ENCODE measurements at regions not wholly inside any gene's neighbourhood (a gene's known extent, or its start where the extent isn't known, plus 50 kb on each side); places are given as distances from the start of the nearest gene placed in this dataset.
A peak's percentile ranks its signal among the peaks of the same experiment; 100 is the strongest.

DNA sequence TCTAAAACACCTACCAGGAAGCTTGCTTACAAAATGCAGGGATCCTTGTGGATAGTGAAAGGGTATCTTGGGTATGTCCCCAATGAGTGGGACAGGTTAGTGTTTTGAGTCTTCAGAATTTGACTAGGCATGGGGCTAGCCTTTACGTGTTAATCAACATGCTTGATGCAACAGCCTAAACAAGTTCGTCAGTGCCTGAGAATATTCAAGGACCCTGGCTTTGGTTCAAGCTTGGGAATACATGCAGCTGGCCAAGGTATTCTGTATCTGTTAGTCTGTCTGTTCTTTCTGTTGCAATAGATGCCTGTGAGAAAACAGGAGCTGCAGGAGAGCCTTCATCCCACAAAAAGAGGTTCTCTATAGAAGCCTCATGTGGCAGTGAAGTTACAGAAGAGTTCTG lies 149.5 kb downstream of the CCNG2 start:
- Histone ChIP-seq H3K4me1 (ENCODE audit: low read length) (no peaks in the 10 kb centered on the region), H3K79me2 (ENCODE audit: low read length) (no peaks in the 10 kb centered on the region), H3K4me2 (ENCODE audit: low read length) (no peak overlapping the region), H3K27ac (ENCODE audit: low read length) (no peak overlapping the region), H3K36me3 (replicated peaks; ENCODE audit: low read depth, low read length) (no peaks in the 10 kb centered on the region), H2AFZ (ENCODE audit: low read depth, low read length) (no peak overlapping the region), H3K9me3 (ENCODE audit: insufficient read depth, low read length) (no peaks in the 10 kb centered on the region), H3K9ac (ENCODE audit: low read length) (no peak overlapping the region), H4K20me1 (ENCODE audit: insufficient read depth, low read length) (no peaks in the 10 kb centered on the region), H3K4me3 (ENCODE audit: low read length) (no peak overlapping the region), H3K27me3 (ENCODE audit: low read depth, low read length) (peaks cover 7% of the 10 kb centered on the region)
- TF ChIP-seq EZH2phosphoT487 (IDR thresholded peaks at IDR 0.05; ENCODE audit: low read depth), result no peak
- TF ChIP-seq, protein P1, sequence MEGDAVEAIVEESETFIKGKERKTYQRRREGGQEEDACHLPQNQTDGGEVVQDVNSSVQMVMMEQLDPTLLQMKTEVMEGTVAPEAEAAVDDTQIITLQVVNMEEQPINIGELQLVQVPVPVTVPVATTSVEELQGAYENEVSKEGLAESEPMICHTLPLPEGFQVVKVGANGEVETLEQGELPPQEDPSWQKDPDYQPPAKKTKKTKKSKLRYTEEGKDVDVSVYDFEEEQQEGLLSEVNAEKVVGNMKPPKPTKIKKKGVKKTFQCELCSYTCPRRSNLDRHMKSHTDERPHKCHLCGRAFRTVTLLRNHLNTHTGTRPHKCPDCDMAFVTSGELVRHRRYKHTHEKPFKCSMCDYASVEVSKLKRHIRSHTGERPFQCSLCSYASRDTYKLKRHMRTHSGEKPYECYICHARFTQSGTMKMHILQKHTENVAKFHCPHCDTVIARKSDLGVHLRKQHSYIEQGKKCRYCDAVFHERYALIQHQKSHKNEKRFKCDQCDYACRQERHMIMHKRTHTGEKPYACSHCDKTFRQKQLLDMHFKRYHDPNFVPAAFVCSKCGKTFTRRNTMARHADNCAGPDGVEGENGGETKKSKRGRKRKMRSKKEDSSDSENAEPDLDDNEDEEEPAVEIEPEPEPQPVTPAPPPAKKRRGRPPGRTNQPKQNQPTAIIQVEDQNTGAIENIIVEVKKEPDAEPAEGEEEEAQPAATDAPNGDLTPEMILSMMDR (IDR thresholded peaks at IDR 0.05; ENCODE audit: low read depth, low read length), result no peak

- Histone ChIP-seq H3K4me3 (ENCODE audit: low read length) (no peak overlapping the region), H3K27ac (ENCODE audit: low read length) (no peak overlapping the region), H3K36me3 (replicated peaks; ENCODE audit: low read depth, low read length) (no peaks in the 10 kb centered on the region), H3K27me3 (ENCODE audit: low read depth, low read length) (peaks cover 10% of the 10 kb centered on the region), H3K9ac (ENCODE audit: low read length) (no peak overlapping the region), H3K4me1 (ENCODE audit: low read length) (no peaks in the 10 kb centered on the region), H3K4me2 (ENCODE audit: low read length) (no peak overlapping the region), H3K79me2 (ENCODE audit: low read length) (no peaks in the 10 kb centered on the region), H2AFZ (ENCODE audit: low read depth, low read length) (no peak overlapping the region), H4K20me1 (ENCODE audit: insufficient read depth, low read length) (no peaks in the 10 kb centered on the region), H3K9me3 (ENCODE audit: insufficient read depth, low read length) (no peaks in the 10 kb centered on the region)
- no peak for TF ChIP-seq EZH2phosphoT487 (IDR thresholded peaks at IDR 0.05; ENCODE audit: low read depth)
- TF ChIP-seq, protein P1 (IDR thresholded peaks at IDR 0.05; ENCODE audit: low read depth, low read length), result peak; percentile 68
These were observed 151.8 kb downstream of the CCNG2 start for GRCh38 chr4:77308843-77309242.

GRCh38 chr4:77309496-77309895 lies 152.5 kb downstream of the CCNG2 start:
- Histone ChIP-seq H2AFZ (ENCODE audit: low read depth, low read length) (no peak overlapping the region), H3K27me3 (ENCODE audit: low read depth, low read length) (peaks cover 10% of the 10 kb centered on the region), H3K27ac (ENCODE audit: low read length) (no peak overlapping the region), H3K4me3 (ENCODE audit: low read length) (no peak overlapping the region), H3K36me3 (replicated peaks; ENCODE audit: low read depth, low read length) (no peaks in the 10 kb centered on the region), H3K79me2 (ENCODE audit: low read length) (no peaks in the 10 kb centered on the region), H3K4me1 (ENCODE audit: low read length) (no peaks in the 10 kb centered on the region), H3K9me3 (ENCODE audit: insufficient read depth, low read length) (no peaks in the 10 kb centered on the region), H4K20me1 (ENCODE audit: insufficient read depth, low read length) (no peaks in the 10 kb centered on the region), H3K4me2 (ENCODE audit: low read length) (no peak overlapping the region), H3K9ac (ENCODE audit: low read length) (no peak overlapping the region)
- TF ChIP-seq, protein P1 (IDR thresholded peaks at IDR 0.05; ENCODE audit: low read depth, low read length), result no peak
- TF ChIP-seq EZH2phosphoT487 (IDR thresholded peaks at IDR 0.05; ENCODE audit: low read depth), result no peak

DNA sequence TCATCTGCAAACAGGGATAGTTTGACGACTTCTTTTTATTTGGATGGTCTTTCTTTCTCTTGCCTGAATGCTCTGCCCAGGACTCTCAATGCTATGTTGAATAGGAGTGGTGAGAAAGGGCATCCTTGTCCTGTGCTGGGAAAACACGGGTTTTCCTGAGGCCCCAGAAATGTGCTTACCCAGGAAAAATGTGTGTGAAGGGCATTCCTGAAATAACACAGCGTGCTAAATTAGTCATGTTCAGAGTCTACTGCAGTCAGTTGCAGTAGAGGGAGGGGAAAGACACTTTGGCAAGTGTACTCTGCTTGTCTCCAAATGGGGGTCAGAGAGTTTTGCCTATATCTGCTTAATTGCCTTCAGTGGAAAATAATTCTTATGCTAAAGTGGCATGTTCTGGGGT lies 153.9 kb downstream of the CCNG2 start:
- Histone ChIP-seq H3K9me3 (ENCODE audit: insufficient read depth, low read length) (no peaks in the 10 kb centered on the region), H3K4me3 (ENCODE audit: low read length) (no peak overlapping the region), H4K20me1 (ENCODE audit: insufficient read depth, low read length) (no peaks in the 10 kb centered on the region), H3K36me3 (replicated peaks; ENCODE audit: low read depth, low read length) (no peaks in the 10 kb centered on the region), H3K27me3 (ENCODE audit: low read depth, low read length) (peaks cover 10% of the 10 kb centered on the region), H3K27ac (ENCODE audit: low read length) (no peak overlapping the region), H3K4me1 (ENCODE audit: low read length) (no peaks in the 10 kb centered on the region), H2AFZ (ENCODE audit: low read depth, low read length) (no peak overlapping the region), H3K79me2 (ENCODE audit: low read length) (no peaks in the 10 kb centered on the region), H3K9ac (ENCODE audit: low read length) (no peak overlapping the region), H3K4me2 (ENCODE audit: low read length) (no peak overlapping the region)
- TF ChIP-seq EZH2phosphoT487 (IDR thresholded peaks at IDR 0.05; ENCODE audit: low read depth), result no peak
- TF ChIP-seq, protein P1 (IDR thresholded peaks at IDR 0.05; ENCODE audit: low read depth, low read length), result no peak
